Hindlimb muscle (tissue), 1 donor: ENCODE measurements at regions not wholly inside any gene's neighbourhood (a gene's known extent, or its start where the extent isn't known, plus 50 kb on each side); places are given as distances from the start of the nearest gene placed in this dataset.

Experiments
- DNase-seq: peaks from one replicate; pipeline ENCODE4 v3.0.0-alpha.2; 2013

DNA sequence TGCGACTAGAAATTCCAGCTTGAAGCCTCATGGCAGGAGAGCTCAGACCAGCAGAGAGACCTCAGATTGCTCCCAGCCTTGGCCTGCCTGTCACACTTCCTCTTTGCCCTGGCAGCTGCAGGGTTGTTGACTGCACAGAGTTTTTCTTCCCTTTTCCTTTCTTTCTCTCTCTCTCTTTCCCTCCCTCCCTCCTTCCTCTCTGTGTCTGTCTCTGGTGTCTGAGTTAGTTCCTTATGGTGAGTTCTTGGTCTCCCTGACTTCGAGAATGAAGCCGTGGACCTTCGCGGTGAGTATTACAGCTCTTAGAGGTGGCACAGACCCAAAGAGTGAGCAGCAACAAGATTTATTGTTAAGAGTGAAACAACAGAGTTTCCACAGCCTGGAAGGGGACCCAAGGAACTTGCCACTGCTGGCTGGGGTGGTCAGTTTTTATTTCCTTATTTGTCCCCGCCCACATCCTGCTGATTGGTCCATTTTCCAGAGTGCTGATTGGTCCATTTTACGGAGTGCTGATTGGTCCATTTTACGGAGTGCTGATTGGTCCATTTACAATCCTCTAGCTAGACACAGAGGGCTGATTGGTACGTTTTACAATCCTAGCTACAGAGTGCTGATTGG is 266.3 kb downstream of the RPS24 start:
- DNase-seq = no peak

DNA sequence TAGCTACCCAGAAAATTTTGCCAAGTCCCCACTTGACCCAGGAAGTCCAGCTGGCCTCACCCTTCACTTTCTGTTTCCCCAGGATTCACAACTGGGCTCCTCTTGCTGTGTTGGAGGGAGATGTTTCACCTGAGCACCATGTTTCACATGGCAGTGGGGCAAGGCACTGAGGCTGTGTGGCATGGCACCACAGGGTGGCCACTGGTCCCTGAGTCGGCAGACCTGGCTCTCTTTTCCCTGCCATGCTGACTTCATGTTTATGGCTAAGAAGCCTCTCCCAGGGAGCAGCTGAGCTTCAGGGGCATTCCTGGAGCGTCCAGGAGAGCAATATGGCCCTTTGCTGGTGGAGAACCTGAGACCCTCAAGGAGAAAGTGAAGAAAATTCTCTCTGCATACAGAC is 266.9 kb downstream of the RPS24 start:
- DNase-seq = no peak

- DNase-seq = no peak
These were observed 267.8 kb downstream of the RPS24 start for GRCh38 chr10:78301481-78301880.

DNA sequence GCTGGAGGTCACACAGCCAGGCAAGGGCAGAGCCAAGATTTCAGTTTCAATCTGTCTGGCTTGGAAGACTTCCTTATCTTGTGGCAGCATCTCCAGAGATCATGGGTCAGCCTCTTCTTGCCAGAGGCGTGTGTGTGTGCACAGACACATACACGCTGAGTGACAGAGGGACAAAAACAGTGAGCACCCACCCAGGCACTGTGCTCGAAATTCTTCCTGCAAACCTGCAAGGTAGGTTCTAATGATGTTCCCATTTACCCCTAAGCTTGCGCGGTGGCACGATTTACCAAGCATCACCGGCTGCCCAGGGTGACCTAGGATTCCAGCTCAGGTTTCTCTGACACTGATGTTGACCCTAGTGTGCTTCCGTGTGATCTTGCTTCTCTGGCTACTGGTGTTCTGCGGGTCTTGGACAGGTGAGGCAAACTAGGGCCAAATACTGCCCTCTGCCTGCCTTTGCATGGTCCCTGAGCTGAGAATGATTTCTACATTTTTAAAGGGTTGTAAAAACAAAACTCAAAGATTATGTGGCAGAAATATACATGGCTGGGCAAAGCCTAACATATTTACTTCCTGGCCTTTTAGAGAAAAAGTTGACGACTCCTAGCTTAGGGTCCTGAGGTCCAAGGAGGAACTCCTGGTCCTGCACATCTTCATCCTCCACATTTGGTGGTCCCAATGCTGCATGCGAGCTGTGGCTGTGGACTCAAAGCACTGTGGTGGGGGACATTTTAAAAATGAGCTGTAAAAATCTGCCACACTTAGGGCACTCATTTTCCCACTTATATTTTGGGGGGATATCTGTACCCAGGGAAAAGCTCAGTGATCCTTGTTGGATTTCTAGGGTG is 268.5 kb downstream of the RPS24 start:
- DNase-seq = no peak

GRCh38 chr10:78302739-78302988 is 269.0 kb downstream of the RPS24 start:
- no peak for DNase-seq

DNA sequence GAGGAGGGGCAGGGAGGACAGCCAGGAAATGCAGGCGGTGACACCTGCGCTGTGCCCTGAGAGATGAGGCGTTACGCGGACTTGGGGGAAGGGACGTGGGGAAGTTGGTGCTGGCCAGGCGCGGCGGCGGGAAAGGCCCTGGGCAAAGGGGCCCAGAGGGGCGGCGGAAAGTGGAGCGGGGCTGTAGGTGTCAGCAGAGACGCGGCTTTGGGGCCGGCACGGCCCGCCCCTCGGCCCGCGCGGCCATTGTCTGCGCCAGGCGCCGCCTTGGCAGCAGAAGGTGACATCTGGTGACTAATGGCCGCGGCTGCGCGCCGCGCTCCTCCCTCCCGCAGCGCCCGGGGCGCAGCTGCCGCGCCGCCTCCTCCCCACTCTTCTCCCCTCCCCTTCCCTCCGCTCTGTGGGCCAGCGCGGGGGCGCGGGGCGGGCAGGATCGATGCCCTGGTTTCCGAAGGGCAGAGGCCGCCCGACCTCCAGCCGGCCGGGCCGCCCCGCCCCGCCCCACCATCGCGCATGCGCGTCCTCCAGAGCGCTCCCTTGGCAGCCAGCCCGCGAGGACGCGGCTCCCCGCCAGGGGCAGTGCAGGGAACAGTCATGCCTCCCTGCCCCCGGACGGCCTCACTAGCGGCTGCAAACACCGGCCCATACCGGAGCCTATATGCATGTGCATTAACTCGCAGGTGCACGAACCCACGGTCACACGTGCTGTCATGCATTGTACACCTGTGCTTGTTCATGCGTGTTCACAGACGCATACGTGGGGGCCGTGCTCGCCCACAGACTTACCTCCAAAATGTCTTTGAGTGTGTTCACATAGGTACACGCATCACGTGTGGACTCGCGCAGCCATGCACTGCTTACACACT is 269.6 kb downstream of the RPS24 start:
- peak; percentile 94 for DNase-seq

- DNase-seq = no peak
These were observed 270.7 kb downstream of the RPS24 start for GRCh38 chr10:78304091-78305045.

DNA sequence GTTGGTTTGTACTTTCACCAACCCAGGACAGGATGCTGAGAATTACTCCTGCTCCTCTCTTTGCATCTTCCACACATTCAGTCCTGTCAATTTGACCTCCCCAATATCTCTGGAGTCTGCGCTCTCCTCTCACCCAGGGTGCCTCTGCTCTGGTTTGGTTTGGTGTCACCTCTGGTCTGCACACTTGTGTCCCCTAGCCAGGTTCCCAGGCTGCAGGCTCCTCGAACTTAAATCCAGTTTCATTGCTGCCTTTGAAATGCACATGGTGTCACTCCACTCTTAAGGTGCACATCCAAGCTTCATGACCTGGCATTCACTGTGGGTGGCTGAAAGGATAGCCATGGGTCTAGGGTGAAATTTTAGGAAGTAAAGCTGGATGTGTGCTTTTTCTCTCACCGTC is 271.6 kb downstream of the RPS24 start:
- DNase-seq = no peak

GRCh38 chr10:78306358-78306757 is 272.7 kb downstream of the RPS24 start:
- no peak for DNase-seq

GRCh38 chr10:78307576-78307975 is 273.9 kb downstream of the RPS24 start:
- DNase-seq = no peak

DNA sequence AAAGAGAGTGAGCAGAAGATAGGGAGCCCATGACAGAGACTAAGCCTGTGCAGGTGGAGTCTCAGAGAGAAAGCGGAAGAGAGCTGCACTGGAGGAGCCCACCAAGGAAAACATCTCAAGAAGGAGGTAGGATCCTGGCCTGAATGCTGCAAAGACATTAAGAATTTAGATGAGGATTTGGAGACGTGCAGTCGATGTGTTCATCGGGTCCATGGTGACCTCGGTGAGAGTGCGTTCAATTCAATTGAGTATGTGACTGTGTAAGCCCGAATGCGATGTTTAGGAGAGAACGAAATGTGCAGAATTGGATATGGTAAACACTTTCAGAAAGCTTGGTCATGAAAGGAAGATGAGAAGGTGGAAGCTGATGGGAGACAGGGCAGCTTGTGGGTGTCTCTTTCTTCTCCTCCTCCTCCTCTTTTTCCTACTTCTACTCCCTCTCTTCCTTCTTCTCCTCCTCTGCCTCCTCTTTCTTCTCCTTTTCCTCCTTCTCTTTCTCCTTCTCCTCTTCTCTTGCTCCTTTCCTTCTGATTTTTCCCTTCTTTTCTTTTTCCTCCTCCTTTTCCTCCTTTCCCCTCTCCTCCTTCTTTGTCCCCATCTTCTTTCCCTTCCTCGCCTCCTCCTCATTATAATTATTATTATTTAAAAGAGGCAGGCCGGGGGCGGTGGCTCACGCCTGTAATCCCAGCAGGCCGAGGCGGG is 276.0 kb downstream of the RPS24 start:
- no peak for DNase-seq

DNA sequence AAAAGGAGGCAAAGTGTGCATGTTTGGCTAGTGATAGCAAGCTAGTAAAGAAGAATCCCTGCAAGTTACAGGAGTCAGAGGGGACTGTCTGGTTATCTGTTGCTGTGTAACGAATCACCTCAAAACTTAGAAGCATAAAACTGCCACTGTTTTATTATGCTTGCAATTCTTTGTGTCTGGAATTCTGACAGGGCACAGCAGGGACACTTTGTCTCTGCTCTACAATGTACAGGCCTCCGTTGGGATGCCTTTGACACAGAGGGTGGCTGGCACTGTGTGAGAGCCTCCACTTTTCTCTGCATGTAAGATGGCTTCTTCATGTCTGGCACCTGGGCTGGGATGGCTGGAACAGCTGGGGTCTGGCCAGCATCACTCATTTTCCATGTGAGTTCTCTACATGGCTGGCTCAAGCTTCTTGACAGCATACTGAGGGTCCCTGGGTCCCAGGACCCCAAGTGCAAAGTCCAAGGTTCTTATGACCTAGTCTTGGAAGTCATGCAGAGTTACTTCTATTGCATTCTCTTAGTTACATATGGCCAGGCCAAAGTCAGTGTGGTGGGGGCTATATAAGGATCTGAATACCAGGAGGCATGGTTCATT is 276.9 kb downstream of the RPS24 start:
- DNase-seq = no peak

- no peak for DNase-seq
These were observed 278.8 kb downstream of the RPS24 start for GRCh38 chr10:78312197-78313047.

DNA sequence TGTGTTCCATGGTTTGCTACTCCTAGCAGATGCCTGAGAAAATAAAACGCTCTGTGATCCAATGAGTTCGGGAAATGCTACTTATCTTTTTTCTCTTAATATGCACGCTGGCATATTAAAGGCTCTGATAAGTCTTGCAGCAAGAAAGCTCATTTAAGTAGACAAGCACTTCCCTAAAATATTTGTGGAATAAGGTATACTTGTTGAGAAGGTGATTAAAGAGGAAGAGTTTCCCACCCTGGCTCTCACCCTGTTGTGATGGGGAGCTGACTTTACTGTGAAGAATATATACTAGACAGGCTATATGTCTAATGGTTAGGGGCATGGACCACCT is 279.4 kb downstream of the RPS24 start:
- DNase-seq = no peak

DNA sequence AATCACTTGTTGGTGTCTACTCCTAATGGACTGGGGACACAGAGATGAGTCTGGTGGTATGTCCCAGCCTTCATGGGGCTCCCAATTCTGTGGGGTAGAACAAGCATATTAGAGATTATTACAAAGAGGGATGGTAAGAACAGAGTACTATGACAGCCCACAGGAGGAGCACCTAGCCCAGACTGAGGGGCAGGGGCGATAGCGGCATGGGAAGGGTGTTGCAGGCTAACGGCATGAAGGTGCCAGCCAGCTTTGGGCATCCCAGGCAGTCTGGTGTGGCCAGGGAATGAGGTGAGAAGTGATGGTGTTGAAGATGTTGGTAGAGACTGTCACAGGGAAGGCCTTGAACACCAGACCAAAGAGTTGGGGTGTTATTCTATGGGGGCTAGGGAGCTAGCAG is 280.0 kb downstream of the RPS24 start:
- no peak for DNase-seq

DNA sequence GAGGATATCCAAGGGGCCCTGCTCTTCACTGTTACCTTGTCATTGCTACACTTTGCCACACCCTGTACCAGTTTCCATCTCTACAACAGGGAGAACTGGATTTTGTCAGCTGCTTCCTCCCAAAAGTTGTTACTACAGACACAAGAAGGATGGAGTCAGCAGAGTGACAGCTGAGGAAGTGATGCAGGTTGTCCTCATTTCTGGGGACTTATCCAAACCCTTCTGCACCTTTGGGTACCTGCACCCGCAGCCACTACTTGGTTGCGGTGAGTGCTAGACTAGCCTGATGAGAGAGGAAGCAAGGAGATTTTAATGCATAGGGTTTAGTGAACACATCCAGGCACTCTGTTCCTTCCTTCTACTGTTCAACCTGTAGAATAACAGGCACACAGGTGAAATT is 281.0 kb downstream of the RPS24 start:
- no peak for DNase-seq

DNA sequence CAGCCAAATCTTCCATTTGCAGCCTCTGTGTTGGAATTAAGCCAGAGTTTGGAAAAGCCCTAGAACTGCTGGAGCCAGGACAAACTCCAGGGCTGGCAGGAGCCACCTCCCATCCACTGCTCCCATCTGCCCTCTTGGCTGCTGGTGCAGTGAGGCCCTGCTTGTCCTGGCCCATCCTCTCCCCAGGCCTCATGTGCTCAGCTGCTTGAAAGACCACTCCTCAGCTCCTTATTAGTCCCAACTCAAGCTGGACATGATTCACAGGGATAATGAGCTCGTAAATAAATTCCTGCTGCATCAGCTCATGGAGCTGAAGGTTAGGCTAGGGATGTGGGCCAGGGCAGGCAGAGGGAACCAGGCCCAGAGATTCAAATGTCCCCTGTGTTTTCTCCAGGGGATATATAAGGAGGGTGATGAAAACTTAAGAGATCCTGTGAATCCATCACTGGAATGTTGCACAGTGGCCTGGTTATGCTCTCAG is 282.8 kb downstream of the RPS24 start:
- DNase-seq = peak; percentile 47

- DNase-seq = no peak
These were observed 284.6 kb downstream of the RPS24 start for GRCh38 chr10:78318305-78318704.

DNA sequence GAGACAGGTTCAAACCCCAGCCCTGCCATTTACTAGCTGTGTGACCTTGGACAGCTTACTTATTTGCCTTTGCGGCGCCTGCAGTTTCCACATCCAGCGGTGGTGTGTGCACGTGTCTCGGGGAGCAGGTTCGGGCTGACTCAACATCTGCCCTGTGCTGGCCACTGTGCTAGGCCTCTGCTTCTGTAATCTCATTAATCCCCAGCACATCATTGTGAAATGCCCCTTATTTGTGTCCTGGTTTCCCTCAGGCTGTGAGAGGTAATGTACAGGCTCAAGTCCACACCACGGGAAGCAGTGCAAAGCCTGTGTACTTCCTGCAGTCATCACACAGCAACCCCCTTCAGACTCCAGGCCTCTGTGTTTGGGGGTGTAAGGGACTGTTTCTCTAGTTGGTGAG is 285.7 kb downstream of the RPS24 start:
- no peak for DNase-seq

GRCh38 chr10:78319841-78320240 is 286.2 kb downstream of the RPS24 start:
- DNase-seq = no peak
